H9 (cell line): ENCODE measurements at regions not wholly inside any gene's neighbourhood (a gene's known extent, or its start where the extent isn't known, plus 50 kb on each side); places are given as distances from the start of the nearest gene placed in this dataset.

Experiments
- DNase-seq: peaks from one replicate; pipeline ENCODE4 v3.0.0-alpha.2; 2017
- H2AFZ ChIP-seq: one replicate; pipeline ENCODE4 v1.6.1; 2013; ENCODE audit warnings: mild to moderate bottlenecking, low read length, control low read depth, moderate library complexity
- H2AK5ac ChIP-seq: 2 replicates; pipeline ENCODE4 v1.6.1; 2013; ENCODE audit warnings: low read length, control low read depth, mixed read lengths; ENCODE audit not compliant: insufficient read length
- H2BK120ac ChIP-seq: one replicate; pipeline ENCODE4 v1.6.1; 2013; ENCODE audit warnings: low read depth, mild to moderate bottlenecking, low read length, control low read depth, inconsistent platforms; ENCODE audit not compliant: poor library complexity, severe bottlenecking
- H2BK12ac ChIP-seq: 2 replicates; pipeline ENCODE4 v1.6.1; 2013; ENCODE audit warnings: low read length, control low read depth, mixed read lengths, low read depth; ENCODE audit not compliant: insufficient read length
- H2BK15ac ChIP-seq: 2 replicates; pipeline ENCODE4 v1.6.1; 2013; ENCODE audit warnings: low read depth, low read length, control low read depth
- H2BK20ac ChIP-seq: one replicate; pipeline ENCODE4 v1.6.1; 2013; ENCODE audit warnings: low read depth, mild to moderate bottlenecking, low read length, control low read depth, inconsistent platforms; ENCODE audit not compliant: poor library complexity, severe bottlenecking
- H2BK5ac ChIP-seq: 2 replicates; pipeline ENCODE4 v1.6.1; 2013; ENCODE audit warnings: low read length, control low read depth, mixed read lengths; ENCODE audit not compliant: insufficient read length
- H3K14ac ChIP-seq: 2 replicates; pipeline ENCODE4 v1.6.1; 2013; ENCODE audit warnings: low read length, control low read depth; ENCODE audit not compliant: insufficient read depth
- H3K18ac ChIP-seq: 2 replicates; pipeline ENCODE4 v1.6.1; 2013; ENCODE audit warnings: low read depth, mild to moderate bottlenecking, mixed read lengths, low read length, control low read depth; ENCODE audit not compliant: insufficient read length
- H3K23ac ChIP-seq: 2 replicates; pipeline ENCODE4 v1.6.1; 2013; ENCODE audit warnings: low read length, control low read depth, mixed read lengths, low read depth; ENCODE audit not compliant: insufficient read length
- H3K23me2 ChIP-seq: 2 replicates; pipeline ENCODE4 v1.6.1; 2013; ENCODE audit warnings: low read depth, mild to moderate bottlenecking, mixed read lengths, low read length, control low read depth; ENCODE audit not compliant: insufficient read length, poor library complexity, severe bottlenecking
- H3K27ac ChIP-seq: 2 replicates; pipeline ENCODE4 v1.5.1; 2013; ENCODE audit warnings: low read length, control low read depth, mixed read lengths, low read depth; ENCODE audit not compliant: insufficient read length
- H3K27me3 ChIP-seq: 2 replicates; pipeline ENCODE4 v1.6.1; 2013; ENCODE audit warnings: low read length, control low read depth, inconsistent platforms; ENCODE audit not compliant: insufficient read depth
- H3K4ac ChIP-seq: 2 replicates; pipeline ENCODE4 v1.6.1; 2013; ENCODE audit warnings: low read depth, mild to moderate bottlenecking, control low read depth, inconsistent platforms, low read length, moderate library complexity
- H3K4me1 ChIP-seq: 2 replicates; pipeline ENCODE4 v1.6.1; 2013; ENCODE audit warnings: low read length, control low read depth, inconsistent platforms; ENCODE audit not compliant: insufficient read depth
- H3K4me2 ChIP-seq: 2 replicates; pipeline ENCODE4 v1.6.1; 2013; ENCODE audit warnings: low read length, control low read depth, mixed read lengths; ENCODE audit not compliant: insufficient read length, insufficient read depth
- H3K56ac ChIP-seq: 2 replicates; pipeline ENCODE4 v1.6.1; 2013; ENCODE audit warnings: low read depth, mild to moderate bottlenecking, mixed read lengths, low read length, control low read depth; ENCODE audit not compliant: insufficient read length
- H3K79me1 ChIP-seq: 2 replicates; pipeline ENCODE4 v1.6.1; 2013; ENCODE audit warnings: low read depth, mild to moderate bottlenecking, moderate library complexity, low read length, control low read depth, inconsistent platforms; ENCODE audit not compliant: insufficient read depth, poor library complexity, severe bottlenecking
- H3K79me2 ChIP-seq: 2 replicates; pipeline ENCODE4 v1.6.1; 2013; ENCODE audit warnings: low read length, control low read depth, inconsistent platforms; ENCODE audit not compliant: insufficient read depth
- H3K9ac ChIP-seq: 2 replicates; pipeline ENCODE4 v1.6.1; 2013; ENCODE audit warnings: low read length, control low read depth, mixed read lengths; ENCODE audit not compliant: insufficient read length; ENCODE audit errors: extremely low read depth
- H3K9me3 ChIP-seq: one replicate; pipeline ENCODE4 v1.6.1; 2013; ENCODE audit warnings: low read depth, low read length, inconsistent platforms; ENCODE audit not compliant: control insufficient read depth
- H3T11ph ChIP-seq: one replicate; pipeline ENCODE4 v1.6.1; 2013; ENCODE audit warnings: mild to moderate bottlenecking, low read length, control low read depth, inconsistent platforms
- H4K20me1 ChIP-seq: one replicate; pipeline ENCODE4 v1.6.1; 2013; ENCODE audit not compliant: control insufficient read depth, insufficient read length, insufficient read depth
- H4K5ac ChIP-seq: 2 replicates; pipeline ENCODE4 v1.6.1; 2013; ENCODE audit warnings: low read depth, mild to moderate bottlenecking, mixed read lengths, low read length, control low read depth; ENCODE audit not compliant: insufficient read length
- H4K8ac ChIP-seq: replicated peaks from 2 replicates; pipeline ENCODE4 v1.6.1; 2013; ENCODE audit warnings: low read length, control low read depth, mixed read lengths, low read depth; ENCODE audit not compliant: insufficient read length
- H4K91ac ChIP-seq: 2 replicates; pipeline ENCODE4 v1.6.1; 2013; ENCODE audit warnings: low read depth, mild to moderate bottlenecking, moderate library complexity, mixed read lengths, low read length, control low read depth; ENCODE audit not compliant: insufficient read length
- H3K27ac Mint-ChIP-seq, 3 experiments: 2 replicates in 2 of 3; 3 replicates in 1 of 3; pipeline ENCODE4 v1.8.0; 2020 to 2021; ENCODE audit warnings: mixed read lengths in 3 of 3, mild to moderate bottlenecking in 1 of 3, moderate library complexity in 1 of 3
- H3K27me3 Mint-ChIP-seq: 2 replicates; pipeline ENCODE4 v1.8.0; 2021; ENCODE audit warnings: low read depth, mild to moderate bottlenecking, moderate library complexity, mixed read lengths
- H3K36me3 Mint-ChIP-seq, 3 experiments: 2 replicates in 2 of 3; 3 replicates in 1 of 3; pipeline ENCODE4 v1.8.0; 2020 to 2021; ENCODE audit warnings: low read depth in 3 of 3, mixed read lengths in 3 of 3; ENCODE audit not compliant: insufficient read depth in 1 of 3
- H3K4me1 Mint-ChIP-seq, 2 experiments: 2 replicates each; pipeline ENCODE4 v1.8.0; 2020; ENCODE audit warnings: mixed read lengths in 2 of 2
- H3K4me3 Mint-ChIP-seq, 2 experiments: 2 replicates in 1 of 2; 3 replicates in 1 of 2; pipeline ENCODE4 v1.8.0; 2020 to 2021; ENCODE audit warnings: mild to moderate bottlenecking in 2 of 2, mixed read lengths in 2 of 2, moderate library complexity in 1 of 2
- H3K9me3 Mint-ChIP-seq, 2 experiments: 2 replicates in 1 of 2; 3 replicates in 1 of 2; pipeline ENCODE4 v1.8.0; 2020; ENCODE audit warnings: mild to moderate bottlenecking in 2 of 2, mixed read lengths in 2 of 2, moderate library complexity in 1 of 2
- WGBS: extraction: QIAGEN DNeasy Blood & Tissue Kit; methylation state at CpG from one replicate; pipeline ENCODE4 v1.1.7; 2013; ENCODE audit warnings: missing lambda C conversion rate, low lambda C conversion rate, mixed read lengths; ENCODE audit not compliant: insufficient read length; ENCODE audit errors: extremely low coverage; 5-methylcytosine and 5-hydroxymethylcytosine counted together
- TF ChIP-seq, protein P1 (sequence below): fragments of 200-600 bp; sonication (generic); conservative IDR thresholded peaks from 3 replicates; pipeline ENCODE4 v1.8.0; 2021; ENCODE audit warnings: antibody characterized with exemption, mild to moderate bottlenecking

DNA sequence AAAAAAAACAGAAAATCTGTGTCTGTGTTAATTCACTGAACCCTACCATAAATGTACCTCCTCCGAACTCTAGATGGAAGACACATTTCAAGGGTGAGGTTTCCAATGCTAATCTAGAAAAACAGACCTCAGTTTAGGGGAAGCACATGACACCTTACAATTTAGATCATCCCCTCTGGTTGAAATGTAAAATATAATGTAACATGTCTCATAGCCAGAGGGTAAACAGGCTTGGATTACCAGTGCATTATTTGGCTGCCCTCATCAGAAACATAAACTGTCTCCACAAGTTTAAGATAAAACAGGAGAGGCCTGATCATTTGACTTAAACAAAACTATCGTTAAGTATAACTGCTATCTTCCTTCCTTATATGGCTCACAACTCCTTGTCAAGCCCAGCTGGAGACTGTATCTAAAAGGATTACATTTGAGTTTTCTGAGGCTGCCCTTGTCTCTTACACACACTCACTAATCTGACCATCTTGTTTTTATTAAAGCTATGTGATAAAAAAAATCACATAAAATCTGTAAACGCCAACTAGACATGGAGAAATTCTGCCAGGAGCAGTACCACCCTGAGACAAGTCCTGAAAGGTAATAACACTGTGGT is 105.7 kb downstream of the LURAP1L start:
- TF ChIP-seq, protein P1, sequence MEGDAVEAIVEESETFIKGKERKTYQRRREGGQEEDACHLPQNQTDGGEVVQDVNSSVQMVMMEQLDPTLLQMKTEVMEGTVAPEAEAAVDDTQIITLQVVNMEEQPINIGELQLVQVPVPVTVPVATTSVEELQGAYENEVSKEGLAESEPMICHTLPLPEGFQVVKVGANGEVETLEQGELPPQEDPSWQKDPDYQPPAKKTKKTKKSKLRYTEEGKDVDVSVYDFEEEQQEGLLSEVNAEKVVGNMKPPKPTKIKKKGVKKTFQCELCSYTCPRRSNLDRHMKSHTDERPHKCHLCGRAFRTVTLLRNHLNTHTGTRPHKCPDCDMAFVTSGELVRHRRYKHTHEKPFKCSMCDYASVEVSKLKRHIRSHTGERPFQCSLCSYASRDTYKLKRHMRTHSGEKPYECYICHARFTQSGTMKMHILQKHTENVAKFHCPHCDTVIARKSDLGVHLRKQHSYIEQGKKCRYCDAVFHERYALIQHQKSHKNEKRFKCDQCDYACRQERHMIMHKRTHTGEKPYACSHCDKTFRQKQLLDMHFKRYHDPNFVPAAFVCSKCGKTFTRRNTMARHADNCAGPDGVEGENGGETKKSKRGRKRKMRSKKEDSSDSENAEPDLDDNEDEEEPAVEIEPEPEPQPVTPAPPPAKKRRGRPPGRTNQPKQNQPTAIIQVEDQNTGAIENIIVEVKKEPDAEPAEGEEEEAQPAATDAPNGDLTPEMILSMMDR, result no peak

More for the DNA sequence above, 105.7 kb downstream of the LURAP1L start:
- H3K23me2 ChIP-seq, result no peaks in the 10 kb centered on the region
- no peak overlapping the region for H3K14ac ChIP-seq
- no peaks in the 10 kb centered on the region for H3K9me3 ChIP-seq
- no peak overlapping the region for H3T11ph ChIP-seq
- H2BK12ac ChIP-seq, result no peak overlapping the region
- no peak overlapping the region for H3K27ac ChIP-seq
- Mint-ChIP-seq H3K27me3 (no peaks in the 10 kb centered on the region), H3K4me1 (peaks cover 2% of the 10 kb centered on the region in 2 experiments; a peak in 1 of 4 replicates), H3K4me3 (no peak overlapping the region), H3K9me3 (no peaks in the 10 kb centered on the region), H3K36me3 (no peaks in the 10 kb centered on the region; a peak in 1 of 7 replicates), H3K27ac (no peak overlapping the region)
- no peak overlapping the region for H4K91ac ChIP-seq
- no CpG with 5 or more reads among the region's 3 CpGs for WGBS
- no peaks in the 10 kb centered on the region for H4K20me1 ChIP-seq
- H3K9ac ChIP-seq, result no peak overlapping the region
- H2AFZ ChIP-seq, result no peak overlapping the region
- no peak for DNase-seq
- no peaks in the 10 kb centered on the region for H3K27me3 ChIP-seq
- H3K79me1 ChIP-seq, result no peaks in the 10 kb centered on the region
- no peaks in the 10 kb centered on the region for H3K79me2 ChIP-seq
- H3K23ac ChIP-seq, result no peak overlapping the region
- H3K4me2 ChIP-seq, result no peak overlapping the region
- no peak overlapping the region for H2AK5ac ChIP-seq
- no peak overlapping the region for H2BK120ac ChIP-seq
- no peak overlapping the region for H2BK5ac ChIP-seq
- H3K4me1 ChIP-seq, result no peaks in the 10 kb centered on the region
- H2BK15ac ChIP-seq, result no peak overlapping the region
- H4K8ac ChIP-seq, result no peak overlapping the region
- no peak overlapping the region for H4K5ac ChIP-seq
- no peak overlapping the region for H3K18ac ChIP-seq
- H2BK20ac ChIP-seq, result no peak overlapping the region
- H3K56ac ChIP-seq, result no peak overlapping the region
- H3K4ac ChIP-seq, result no peak overlapping the region
